Endothelial cell of umbilical vein (primary cell): ENCODE measurements at regions not wholly inside any gene's neighbourhood (a gene's known extent, or its start where the extent isn't known, plus 50 kb on each side); places are given as distances from the start of the nearest gene placed in this dataset.

ENCODE experiments used
- EZH2 ChIP-seq: IDR thresholded peaks from 2 replicates; pipeline ENCODE4 v1.6.1; 2012; ENCODE audit warnings: borderline replicate concordance, low read depth, mild to moderate bottlenecking, moderate library complexity, low read length, inconsistent platforms; ENCODE audit not compliant: severe bottlenecking
- GATA2 ChIP-seq: IDR thresholded peaks from 2 replicates; pipeline ENCODE4 v1.7.0; 2011; ENCODE audit warnings: low read depth, mild to moderate bottlenecking, moderate library complexity, mixed read lengths, low read length; ENCODE audit not compliant: insufficient read length, insufficient read depth
- JUN ChIP-seq: IDR thresholded peaks from 2 replicates; pipeline ENCODE4 v1.6.1; 2011; ENCODE audit warnings: borderline replicate concordance, low read depth; ENCODE audit not compliant: insufficient read length, insufficient read depth
- POLR2A ChIP-seq: IDR thresholded peaks from 2 replicates; pipeline ENCODE4 v1.6.1; 2012; ENCODE audit warnings: low read depth, mild to moderate bottlenecking, control low read depth, low read length
- TF ChIP-seq, protein P1 (sequence below), 2 donors: IDR thresholded peaks; 1 replicate in 1 of 2; 2 replicates in 1 of 2; pipeline ENCODE4 v1.5.1; 2011; ENCODE audit warnings: low read length in 2 of 2, mild to moderate bottlenecking in 2 of 2, moderate library complexity in 2 of 2, control low read depth in 1 of 2, inconsistent platforms in 1 of 2, low read depth in 1 of 2; ENCODE audit not compliant: insufficient read depth in 1 of 2; ENCODE audit errors: extremely low read depth in 1 of 2

DNA sequence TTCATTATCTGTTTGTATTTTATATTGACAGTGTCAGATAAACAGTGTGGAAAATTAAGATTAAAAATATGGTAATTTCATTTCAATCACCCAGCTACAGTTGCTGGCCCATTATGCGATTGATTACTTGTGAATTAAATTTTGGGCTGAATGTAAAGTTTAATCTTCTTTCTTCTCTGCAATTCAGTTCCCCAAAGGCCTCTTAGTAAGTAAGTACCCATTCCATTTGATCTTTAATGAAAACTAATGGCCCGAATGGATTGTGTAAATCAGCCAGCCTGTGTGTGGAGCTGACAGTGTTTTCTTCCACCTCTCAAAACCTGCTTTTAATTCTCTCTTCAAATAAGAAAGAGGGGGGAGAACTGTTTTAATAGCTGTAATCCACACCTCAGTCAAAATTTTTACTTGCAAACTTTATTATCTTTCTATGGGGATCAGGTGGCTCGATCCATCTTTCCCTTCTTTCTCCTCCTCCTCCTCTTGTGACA lies 307.1 kb downstream of the IL20RB start:
- TF ChIP-seq, protein P1, sequence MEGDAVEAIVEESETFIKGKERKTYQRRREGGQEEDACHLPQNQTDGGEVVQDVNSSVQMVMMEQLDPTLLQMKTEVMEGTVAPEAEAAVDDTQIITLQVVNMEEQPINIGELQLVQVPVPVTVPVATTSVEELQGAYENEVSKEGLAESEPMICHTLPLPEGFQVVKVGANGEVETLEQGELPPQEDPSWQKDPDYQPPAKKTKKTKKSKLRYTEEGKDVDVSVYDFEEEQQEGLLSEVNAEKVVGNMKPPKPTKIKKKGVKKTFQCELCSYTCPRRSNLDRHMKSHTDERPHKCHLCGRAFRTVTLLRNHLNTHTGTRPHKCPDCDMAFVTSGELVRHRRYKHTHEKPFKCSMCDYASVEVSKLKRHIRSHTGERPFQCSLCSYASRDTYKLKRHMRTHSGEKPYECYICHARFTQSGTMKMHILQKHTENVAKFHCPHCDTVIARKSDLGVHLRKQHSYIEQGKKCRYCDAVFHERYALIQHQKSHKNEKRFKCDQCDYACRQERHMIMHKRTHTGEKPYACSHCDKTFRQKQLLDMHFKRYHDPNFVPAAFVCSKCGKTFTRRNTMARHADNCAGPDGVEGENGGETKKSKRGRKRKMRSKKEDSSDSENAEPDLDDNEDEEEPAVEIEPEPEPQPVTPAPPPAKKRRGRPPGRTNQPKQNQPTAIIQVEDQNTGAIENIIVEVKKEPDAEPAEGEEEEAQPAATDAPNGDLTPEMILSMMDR (IDR thresholded peaks at IDR 0.05; ENCODE audit: extremely low read depth in 1 of 2, insufficient read depth in 1 of 2, low read depth in 1 of 2, low read length in 2 of 2): no peak
- TF ChIP-seq POLR2A (no peak), JUN (no peak), GATA2 (no peak), EZH2 (no peak)
